SK-N-SH (cell line): ENCODE measurements at regions not wholly inside any gene's neighbourhood (a gene's known extent, or its start where the extent isn't known, plus 50 kb on each side); places are given as distances from the start of the nearest gene placed in this dataset.

Source experiments
- CTCF ChIA-PET: fragments of 300-600, 350-600 bp; formaldehyde crosslinking; extraction: SDS; loops from one replicate; lab custom pipeline; 2021; lab: Yijun Ruan, JAX
- POLR2A ChIA-PET: fragments of 350-600 bp; sonication (Branson Sonifier 250); formaldehyde crosslinking; extraction: SDS; loops from one replicate; lab custom pipeline; 2020; ENCODE audit warnings: antibody characterized with exemption, inconsistent platforms; lab: Yijun Ruan, JAX
- DNase-seq: peaks from one replicate; pipeline ENCODE4 v3.0.0; 2012
- H2AFZ ChIP-seq: fragments of 200-600 bp; sonication (generic); 2 replicates; pipeline ENCODE4 v1.8.1; 2016; ENCODE audit warnings: antibody characterized with exemption, mild to moderate bottlenecking, low read depth
- H3F3A ChIP-seq: fragments of 200-600 bp; sonication (generic); replicated peaks from 2 replicates; pipeline ENCODE3; 2016; ENCODE audit warnings: antibody characterized with exemption, mild to moderate bottlenecking; ENCODE audit not compliant: insufficient read depth
- H3K27ac ChIP-seq, 2 experiments: fragments of 200-500 bp in 1 of 2; fragments of 200-600 bp in 1 of 2; sonication (Bioruptor generic) in 1 of 2; sonication (generic), shearing (Covaris generic) in 1 of 2; 2 replicates each; pipeline versions ENCODE4 v1.5.1 to v1.6.1; 2014 to 2016; ENCODE audit warnings: low read depth in 2 of 2, inconsistent platforms in 1 of 2, low read length in 1 of 2, mild to moderate bottlenecking in 1 of 2, mixed read lengths in 1 of 2
- H3K27me3 ChIP-seq: fragments of 200-600 bp; sonication (generic), shearing (Covaris generic); 2 replicates; pipeline ENCODE4 v1.6.1; 2016; ENCODE audit warnings: mixed run types; ENCODE audit not compliant: insufficient read depth
- H3K36me3 ChIP-seq, 2 experiments: fragments of 200-500 bp in 1 of 2; fragments of 200-600 bp in 1 of 2; sonication (Bioruptor generic) in 1 of 2; sonication (generic) in 1 of 2; replicated peaks in 1 of 2; 2 replicates each; pipeline versions ENCODE3 to v1.5.1; 2014 to 2016; ENCODE audit warnings: low read length in 1 of 2, mild to moderate bottlenecking in 1 of 2; ENCODE audit not compliant: insufficient read depth in 2 of 2, control insufficient read depth in 1 of 2
- H3K4me1 ChIP-seq, 2 experiments: fragments of 200-500 bp in 1 of 2; fragments of 200-600 bp in 1 of 2; sonication (Bioruptor generic) in 1 of 2; sonication (generic), shearing (Covaris generic) in 1 of 2; 2 replicates each; pipeline versions ENCODE4 v1.5.1 to v1.6.1; 2014 to 2016; ENCODE audit warnings: low read depth in 1 of 2, low read length in 1 of 2, mixed run types in 1 of 2; ENCODE audit not compliant: insufficient read depth in 2 of 2, control insufficient read depth in 1 of 2
- H3K4me2 ChIP-seq: fragments of 200-600 bp; sonication (generic), shearing (Covaris generic); 2 replicates; pipeline ENCODE4 v1.6.1; 2017; ENCODE audit warnings: mixed run types
- H3K4me3 ChIP-seq, 2 experiments: fragments of 200-500 bp in 1 of 2; fragments of 200-600 bp in 1 of 2; sonication (Bioruptor generic) in 1 of 2; sonication (generic), shearing (Covaris generic) in 1 of 2; 2 replicates each; pipeline versions ENCODE4 v1.5.1 to v1.8.1; 2014 to 2016; ENCODE audit warnings: low read depth in 2 of 2, inconsistent platforms in 1 of 2, low read length in 1 of 2, mild to moderate bottlenecking in 1 of 2, mixed read lengths in 1 of 2, moderate library complexity in 1 of 2
- H3K79me2 ChIP-seq: fragments of 200-600 bp; sonication (generic); 2 replicates; pipeline ENCODE4 v1.8.1; 2017; ENCODE audit warnings: mild to moderate bottlenecking; ENCODE audit not compliant: insufficient read depth
- H3K9ac ChIP-seq: fragments of 200-600 bp; sonication (generic); 2 replicates; pipeline ENCODE4 v1.6.1; 2017; ENCODE audit warnings: mixed run types
- H3K9me2 ChIP-seq: fragments of 200-600 bp; sonication (generic); 2 replicates; pipeline ENCODE4 v1.6.1; 2017; ENCODE audit warnings: mixed run types
- H3K9me3 ChIP-seq: fragments of 200-600 bp; sonication (generic); 2 replicates; pipeline ENCODE4 v1.6.1; 2017; ENCODE audit warnings: mixed run types, mild to moderate bottlenecking, moderate library complexity
- H4K20me1 ChIP-seq: fragments of 200-600 bp; sonication (generic); 2 replicates; pipeline ENCODE4 v1.6.1; 2017; ENCODE audit warnings: mild to moderate bottlenecking, mixed run types; ENCODE audit not compliant: insufficient read depth
- CHD2 ChIP-seq: fragments of 150-350 bp; IDR thresholded peaks from 2 replicates; pipeline ENCODE4 v1.6.1; 2018; ENCODE audit warnings: low read length; ENCODE audit not compliant: partially characterized antibody
- ELF1 ChIP-seq: IDR thresholded peaks from 2 replicates; pipeline ENCODE4 v1.4.0; 2012
- EP300 ChIP-seq, 2 experiments: IDR thresholded peaks; 2 replicates each; pipeline versions ENCODE4 v1.4.0 to v1.6.1; 2012; ENCODE audit warnings: borderline replicate concordance in 1 of 2, low read depth in 1 of 2, low read length in 1 of 2
- FOXJ3 ChIP-seq: sonication (generic); formaldehyde crosslinking; IDR thresholded peaks from 2 replicates; pipeline ENCODE4 v1.5.1; 2020; ENCODE audit warnings: mild to moderate bottlenecking, missing genetic modification reagents
- FOXM1 ChIP-seq: IDR thresholded peaks from 2 replicates; pipeline ENCODE4 v1.4.0; 2012; ENCODE audit warnings: low read depth, mild to moderate bottlenecking
- GABPA ChIP-seq: IDR thresholded peaks from 2 replicates; pipeline ENCODE4 v1.4.0; 2012; ENCODE audit warnings: low read depth, mild to moderate bottlenecking
- NFIC ChIP-seq: IDR thresholded peaks from 2 replicates; pipeline ENCODE4 v1.4.0; 2012; ENCODE audit warnings: borderline replicate concordance
- NRF1 ChIP-seq: IDR thresholded peaks from 2 replicates; pipeline ENCODE4 v1.6.1; 2012; ENCODE audit warnings: low read depth, mild to moderate bottlenecking, low read length
- POLR2AphosphoS5 ChIP-seq: IDR thresholded peaks from 2 replicates; pipeline ENCODE4 v1.6.1; 2012; ENCODE audit warnings: low read depth, low read length
- RAD21 ChIP-seq: IDR thresholded peaks from 2 replicates; pipeline ENCODE4 v1.6.1; 2012; ENCODE audit warnings: mild to moderate bottlenecking, low read length
- RCOR1 ChIP-seq: fragments of 150-350 bp; IDR thresholded peaks from 2 replicates; pipeline ENCODE4 v1.6.1; 2017; ENCODE audit warnings: antibody characterized with exemption, low read length
- RXRA ChIP-seq: IDR thresholded peaks from 2 replicates; pipeline ENCODE4 v1.4.0; 2012; ENCODE audit warnings: low read depth, mild to moderate bottlenecking, borderline replicate concordance
- SMC3 ChIP-seq: IDR thresholded peaks from 2 replicates; pipeline ENCODE4 v1.6.1; 2012; ENCODE audit warnings: low read depth, low read length, improper control_type of control experiment
- TEAD4 ChIP-seq: IDR thresholded peaks from 2 replicates; pipeline ENCODE4 v1.4.0; 2012; ENCODE audit warnings: mild to moderate bottlenecking, borderline replicate concordance; ENCODE audit not compliant: insufficient read depth
- TF ChIP-seq, protein P1 (sequence below): IDR thresholded peaks from 2 replicates; pipeline ENCODE4 v1.6.1; 2012; ENCODE audit warnings: mild to moderate bottlenecking, low read depth, low read length, moderate library complexity
- TF ChIP-seq, protein P2 (sequence below): IDR thresholded peaks from 2 replicates; pipeline ENCODE4 v1.4.0; 2012; ENCODE audit warnings: low read depth, borderline replicate concordance
- TF ChIP-seq, protein P3 (sequence below): fragments of 150-350 bp; IDR thresholded peaks from 2 replicates; pipeline ENCODE4 v1.6.1; 2017; ENCODE audit warnings: antibody characterized with exemption, low read length, low read depth, borderline replicate concordance
- TF ChIP-seq, protein P4 (sequence below): IDR thresholded peaks from 2 replicates; pipeline ENCODE4; 2012
- TF ChIP-seq, protein P5 (sequence below): IDR thresholded peaks from 2 replicates; pipeline ENCODE4 v1.4.0; 2012; ENCODE audit warnings: low read depth

DNA sequence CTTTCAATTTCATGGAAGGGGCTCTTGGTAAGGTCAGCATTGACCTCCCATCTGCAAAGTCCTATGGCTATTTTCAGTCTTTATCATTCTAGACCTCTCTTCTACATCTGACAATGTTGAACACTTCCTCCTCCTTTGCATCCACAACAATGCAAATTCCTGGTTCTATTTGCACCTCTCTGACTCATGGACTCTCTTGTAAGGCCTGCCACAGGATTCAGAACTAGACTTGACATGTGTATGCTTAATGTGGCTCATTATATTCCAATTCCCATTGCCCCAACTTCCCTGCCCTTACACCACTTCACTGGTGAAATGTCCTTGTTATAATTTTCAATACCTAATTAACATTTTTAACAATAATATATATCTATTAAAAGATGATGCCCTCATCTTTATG lies 314.3 kb upstream of the FGF13 start:
- no peaks in the 10 kb centered on the region for H3K36me3 ChIP-seq
- H2AFZ ChIP-seq: no peak overlapping the region
- no peak overlapping the region for H3K27ac ChIP-seq
- ChIA-PET CTCF (no interaction called here), POLR2A (no interaction called here)
- H3K4me1 ChIP-seq: no peaks in the 10 kb centered on the region
- no peaks in the 10 kb centered on the region for H3K79me2 ChIP-seq
- H3K4me3 ChIP-seq: no peak overlapping the region
- H4K20me1 ChIP-seq: no peaks in the 10 kb centered on the region
- DNase-seq: no peak
- no peak overlapping the region for H3K4me2 ChIP-seq
- H3K9me3 ChIP-seq: no peaks in the 10 kb centered on the region
- H3K9ac ChIP-seq: no peak overlapping the region
- H3K9me2 ChIP-seq: no peaks in the 10 kb centered on the region
- no peaks in the 10 kb centered on the region for H3F3A ChIP-seq
- TF ChIP-seq ELF1: no peak
- TF ChIP-seq EP300 (IDR thresholded peaks at IDR 0.05; ENCODE audit: borderline replicate concordance in 1 of 2, low read depth in 1 of 2, low read length in 1 of 2): no peak
- TF ChIP-seq RAD21: no peak
- TF ChIP-seq POLR2AphosphoS5: no peak
- TF ChIP-seq TEAD4: no peak
- TF ChIP-seq, protein P1, sequence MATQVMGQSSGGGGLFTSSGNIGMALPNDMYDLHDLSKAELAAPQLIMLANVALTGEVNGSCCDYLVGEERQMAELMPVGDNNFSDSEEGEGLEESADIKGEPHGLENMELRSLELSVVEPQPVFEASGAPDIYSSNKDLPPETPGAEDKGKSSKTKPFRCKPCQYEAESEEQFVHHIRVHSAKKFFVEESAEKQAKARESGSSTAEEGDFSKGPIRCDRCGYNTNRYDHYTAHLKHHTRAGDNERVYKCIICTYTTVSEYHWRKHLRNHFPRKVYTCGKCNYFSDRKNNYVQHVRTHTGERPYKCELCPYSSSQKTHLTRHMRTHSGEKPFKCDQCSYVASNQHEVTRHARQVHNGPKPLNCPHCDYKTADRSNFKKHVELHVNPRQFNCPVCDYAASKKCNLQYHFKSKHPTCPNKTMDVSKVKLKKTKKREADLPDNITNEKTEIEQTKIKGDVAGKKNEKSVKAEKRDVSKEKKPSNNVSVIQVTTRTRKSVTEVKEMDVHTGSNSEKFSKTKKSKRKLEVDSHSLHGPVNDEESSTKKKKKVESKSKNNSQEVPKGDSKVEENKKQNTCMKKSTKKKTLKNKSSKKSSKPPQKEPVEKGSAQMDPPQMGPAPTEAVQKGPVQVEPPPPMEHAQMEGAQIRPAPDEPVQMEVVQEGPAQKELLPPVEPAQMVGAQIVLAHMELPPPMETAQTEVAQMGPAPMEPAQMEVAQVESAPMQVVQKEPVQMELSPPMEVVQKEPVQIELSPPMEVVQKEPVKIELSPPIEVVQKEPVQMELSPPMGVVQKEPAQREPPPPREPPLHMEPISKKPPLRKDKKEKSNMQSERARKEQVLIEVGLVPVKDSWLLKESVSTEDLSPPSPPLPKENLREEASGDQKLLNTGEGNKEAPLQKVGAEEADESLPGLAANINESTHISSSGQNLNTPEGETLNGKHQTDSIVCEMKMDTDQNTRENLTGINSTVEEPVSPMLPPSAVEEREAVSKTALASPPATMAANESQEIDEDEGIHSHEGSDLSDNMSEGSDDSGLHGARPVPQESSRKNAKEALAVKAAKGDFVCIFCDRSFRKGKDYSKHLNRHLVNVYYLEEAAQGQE: no peak
- TF ChIP-seq SMC3: no peak
- TF ChIP-seq, protein P2, sequence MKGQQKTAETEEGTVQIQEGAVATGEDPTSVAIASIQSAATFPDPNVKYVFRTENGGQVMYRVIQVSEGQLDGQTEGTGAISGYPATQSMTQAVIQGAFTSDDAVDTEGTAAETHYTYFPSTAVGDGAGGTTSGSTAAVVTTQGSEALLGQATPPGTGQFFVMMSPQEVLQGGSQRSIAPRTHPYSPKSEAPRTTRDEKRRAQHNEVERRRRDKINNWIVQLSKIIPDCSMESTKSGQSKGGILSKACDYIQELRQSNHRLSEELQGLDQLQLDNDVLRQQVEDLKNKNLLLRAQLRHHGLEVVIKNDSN: no peak
- TF ChIP-seq, protein P3, sequence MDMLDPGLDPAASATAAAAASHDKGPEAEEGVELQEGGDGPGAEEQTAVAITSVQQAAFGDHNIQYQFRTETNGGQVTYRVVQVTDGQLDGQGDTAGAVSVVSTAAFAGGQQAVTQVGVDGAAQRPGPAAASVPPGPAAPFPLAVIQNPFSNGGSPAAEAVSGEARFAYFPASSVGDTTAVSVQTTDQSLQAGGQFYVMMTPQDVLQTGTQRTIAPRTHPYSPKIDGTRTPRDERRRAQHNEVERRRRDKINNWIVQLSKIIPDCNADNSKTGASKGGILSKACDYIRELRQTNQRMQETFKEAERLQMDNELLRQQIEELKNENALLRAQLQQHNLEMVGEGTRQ: no peak
- no peak for TF ChIP-seq NRF1
- TF ChIP-seq CHD2: no peak
- TF ChIP-seq NFIC: no peak
- no peak for TF ChIP-seq RCOR1
- TF ChIP-seq RXRA: no peak
- TF ChIP-seq, protein P4, sequence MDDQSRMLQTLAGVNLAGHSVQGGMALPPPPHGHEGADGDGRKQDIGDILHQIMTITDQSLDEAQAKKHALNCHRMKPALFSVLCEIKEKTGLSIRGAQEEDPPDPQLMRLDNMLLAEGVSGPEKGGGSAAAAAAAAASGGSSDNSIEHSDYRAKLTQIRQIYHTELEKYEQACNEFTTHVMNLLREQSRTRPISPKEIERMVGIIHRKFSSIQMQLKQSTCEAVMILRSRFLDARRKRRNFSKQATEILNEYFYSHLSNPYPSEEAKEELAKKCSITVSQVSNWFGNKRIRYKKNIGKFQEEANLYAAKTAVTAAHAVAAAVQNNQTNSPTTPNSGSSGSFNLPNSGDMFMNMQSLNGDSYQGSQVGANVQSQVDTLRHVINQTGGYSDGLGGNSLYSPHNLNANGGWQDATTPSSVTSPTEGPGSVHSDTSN: no peak
- no peak for TF ChIP-seq FOXM1
- TF ChIP-seq GABPA: no peak
- TF ChIP-seq, protein P5, sequence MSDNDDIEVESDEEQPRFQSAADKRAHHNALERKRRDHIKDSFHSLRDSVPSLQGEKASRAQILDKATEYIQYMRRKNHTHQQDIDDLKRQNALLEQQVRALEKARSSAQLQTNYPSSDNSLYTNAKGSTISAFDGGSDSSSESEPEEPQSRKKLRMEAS: no peak
- TF ChIP-seq FOXJ3: no peak
- no peaks in the 10 kb centered on the region for H3K27me3 ChIP-seq
